CD1c-positive myeloid dendritic cell (primary cell): ENCODE measurements at regions not wholly inside any gene's neighbourhood (a gene's known extent, or its start where the extent isn't known, plus 50 kb on each side); places are given as distances from the start of the nearest gene placed in this dataset.

ENCODE experiments used
- DNase-seq: peaks from one replicate; pipeline ENCODE4 v3.0.0-alpha.2; 2016; ENCODE audit errors: extremely low spot score

- no peak for DNase-seq
Observed at GRCh38 chr5:73374520-73375190, 73.9 kb downstream of the FOXD1 start.

- no peak for DNase-seq
Observed at GRCh38 chr5:73373814-73374510, 74.6 kb downstream of the FOXD1 start.

- DNase-seq: no peak
Observed at GRCh38 chr5:73370640-73371583, 77.7 kb downstream of the FOXD1 start.

GRCh38 chr5:73370095-73370494 is 78.5 kb downstream of the FOXD1 start:
- no peak for DNase-seq

GRCh38 chr5:73369278-73369677 is 79.3 kb downstream of the FOXD1 start:
- DNase-seq: no peak

DNA sequence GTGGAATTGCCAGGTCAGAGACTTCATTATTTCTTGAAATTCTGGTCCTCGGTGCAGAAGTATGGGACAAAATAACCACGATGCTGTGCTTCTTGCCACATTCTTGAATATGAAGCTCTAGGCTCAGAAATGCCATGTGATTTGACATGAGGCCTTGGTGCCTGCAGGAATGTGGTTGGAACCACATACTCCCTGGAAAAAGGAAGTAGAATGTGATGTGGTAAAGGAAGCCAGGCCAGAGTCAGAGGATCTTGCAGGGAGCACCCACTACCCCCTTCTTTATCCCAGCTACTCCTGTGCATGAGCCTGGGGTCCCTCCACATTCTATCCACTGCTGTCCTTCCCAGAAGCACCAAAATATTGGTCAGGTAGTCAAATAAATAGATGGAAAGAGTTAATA is 80.9 kb downstream of the FOXD1 start:
- no peak for DNase-seq

DNA sequence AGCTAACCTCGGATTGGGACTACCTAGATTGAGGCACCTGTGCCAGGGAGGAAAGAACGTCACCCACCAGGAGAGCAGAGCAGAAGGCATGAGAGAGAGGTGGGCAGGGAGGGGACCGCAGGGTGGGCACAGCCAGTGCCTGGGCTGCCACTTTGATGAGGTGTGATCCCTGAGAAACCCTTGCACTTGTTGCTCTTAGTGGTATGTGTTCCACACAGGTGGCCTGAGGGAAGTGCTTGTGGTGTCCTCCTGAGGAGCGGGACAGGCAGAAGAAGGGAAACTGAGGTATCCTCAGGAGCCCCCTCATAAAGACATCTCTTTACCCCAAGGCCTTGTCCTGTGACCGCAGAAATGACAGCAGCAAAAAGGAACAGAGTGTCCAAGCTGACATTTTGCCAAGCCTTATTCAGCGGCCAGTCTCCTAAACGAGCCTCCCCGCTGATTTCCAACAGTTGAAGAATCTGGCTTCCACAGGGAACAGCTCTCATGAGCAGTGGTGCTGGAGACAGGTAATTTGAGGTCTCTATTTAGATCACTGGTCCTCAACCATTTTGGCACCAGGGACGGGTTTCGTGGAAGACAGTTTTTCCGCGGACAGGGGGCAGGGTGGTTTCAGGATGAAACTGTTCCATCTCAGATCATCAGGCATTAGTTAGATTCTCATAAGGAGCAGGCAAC is 82.4 kb downstream of the FOXD1 start:
- no peak for DNase-seq

DNA sequence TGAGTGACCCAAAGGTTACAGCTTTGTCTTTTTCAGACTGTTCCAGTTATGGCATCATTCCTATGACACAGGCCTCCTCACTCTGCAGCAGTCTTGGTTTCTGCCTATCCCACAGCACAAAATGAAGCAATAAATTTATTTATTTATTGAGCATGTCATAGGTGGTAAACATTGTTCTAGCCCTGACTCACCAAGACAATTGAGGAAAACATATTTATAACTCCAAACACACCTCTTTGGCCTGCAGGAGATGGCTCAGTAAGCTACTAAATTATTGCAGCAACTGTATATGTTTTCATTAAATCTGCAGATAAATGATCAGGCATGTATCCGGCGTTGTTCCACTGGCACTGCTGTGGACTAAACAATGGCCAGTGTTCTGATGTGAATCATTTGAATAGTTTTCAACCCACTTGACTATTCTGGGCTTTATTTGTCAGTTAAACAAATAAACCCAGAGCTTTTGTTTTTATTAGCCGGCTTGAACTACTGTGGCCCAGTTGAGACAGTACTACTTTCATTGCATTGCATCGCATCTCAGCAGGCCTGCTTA is 83.2 kb downstream of the FOXD1 start:
- DNase-seq: no peak

DNA sequence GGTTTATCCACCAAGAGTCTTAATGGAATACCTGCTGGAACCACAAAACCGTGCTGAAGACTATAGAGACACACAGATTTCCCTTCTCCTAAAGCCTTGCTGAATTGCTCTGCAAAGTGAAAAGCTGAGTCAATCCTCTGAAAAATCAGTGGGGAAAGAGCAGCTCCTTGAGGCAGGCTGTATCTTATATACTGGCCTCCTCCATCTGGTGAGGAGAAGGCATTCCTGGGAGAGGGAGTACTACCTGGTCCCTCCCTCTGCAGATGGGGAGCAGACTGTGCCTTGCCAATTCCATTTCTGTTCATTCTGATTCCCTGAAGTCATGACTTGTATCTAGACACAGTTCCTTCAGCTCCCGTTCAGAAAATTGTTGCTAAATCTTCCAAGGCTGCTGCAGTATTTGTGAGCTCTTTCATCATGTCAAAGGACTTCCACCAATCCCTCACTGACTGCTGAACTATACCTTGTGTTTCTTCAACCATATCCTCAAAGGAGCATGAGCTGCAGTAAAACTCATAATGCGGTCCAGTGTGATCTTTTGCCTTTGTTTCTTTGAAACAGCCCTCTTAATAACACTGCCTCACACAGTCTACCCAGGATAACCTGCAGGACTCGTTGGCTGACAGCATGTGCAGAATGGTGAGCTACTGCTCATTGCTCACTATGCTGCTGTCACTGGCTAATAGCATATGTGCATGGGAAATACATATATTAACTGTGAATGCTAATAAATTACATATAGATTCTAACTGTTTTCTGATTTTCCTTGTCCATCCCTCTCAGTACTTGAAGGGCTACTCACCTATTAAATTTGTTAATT is 84.5 kb downstream of the FOXD1 start:
- DNase-seq: no peak

DNA sequence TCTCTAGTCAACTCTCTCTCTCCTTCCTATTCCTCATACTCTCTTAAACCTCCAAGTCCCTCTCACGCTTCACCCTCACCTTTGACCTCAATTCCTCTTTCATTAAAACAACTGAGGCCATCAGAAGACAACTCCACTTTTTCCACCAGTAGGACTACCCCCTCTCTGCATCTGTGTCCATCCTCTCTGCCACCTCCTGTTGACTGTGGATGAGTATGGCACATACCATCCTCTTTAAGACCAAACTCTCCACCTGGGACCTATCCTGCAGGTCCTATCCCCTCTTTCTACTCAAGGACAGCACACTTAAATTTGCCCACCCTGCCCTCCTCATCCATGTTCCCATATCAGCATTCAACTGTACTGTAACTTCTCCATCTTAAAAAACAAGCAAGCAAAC is 89.2 kb downstream of the FOXD1 start:
- DNase-seq: no peak

GRCh38 chr5:73358366-73358765 is 90.2 kb downstream of the FOXD1 start:
- no peak for DNase-seq

DNA sequence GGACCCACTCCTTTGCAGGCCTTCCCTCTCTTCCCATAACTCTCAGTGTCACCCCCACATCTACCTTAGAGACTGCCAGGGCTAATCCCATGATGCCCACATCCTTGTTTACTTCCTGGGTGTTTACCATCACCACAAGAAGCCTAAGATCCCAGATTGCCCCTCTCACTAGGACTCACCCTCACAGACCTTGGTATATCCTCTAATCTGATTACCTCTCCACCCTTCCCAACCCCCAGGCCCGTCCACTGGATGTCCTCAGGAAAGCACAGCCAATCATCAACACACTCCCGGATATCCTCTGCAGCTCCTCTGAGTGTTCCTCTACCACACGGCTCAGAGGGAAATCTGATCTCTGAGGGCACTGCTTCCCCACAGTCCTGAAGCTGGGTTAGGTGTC is 91.0 kb downstream of the FOXD1 start:
- no peak for DNase-seq

DNA sequence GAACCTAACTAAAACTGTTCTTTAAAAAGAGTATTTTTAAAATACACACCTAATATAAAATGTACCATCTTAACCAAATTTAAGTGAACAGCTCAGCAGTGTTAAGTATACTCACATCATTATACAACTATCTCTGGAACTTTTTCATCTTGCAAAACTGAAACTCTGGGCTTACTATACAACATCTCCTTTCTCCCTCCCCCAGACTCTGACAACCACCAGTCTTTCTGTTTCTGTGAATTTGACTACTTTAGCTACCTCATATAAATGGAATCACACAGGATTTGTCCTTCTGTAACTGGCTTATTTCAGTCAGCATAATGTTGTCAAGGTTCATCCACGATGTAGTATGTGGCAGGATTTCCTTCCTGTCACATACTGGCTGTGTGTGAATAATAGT is 93.5 kb downstream of the FOXD1 start:
- DNase-seq: no peak

- no peak for DNase-seq
Observed at GRCh38 chr5:73354406-73354805, 94.2 kb downstream of the FOXD1 start.

- no peak for DNase-seq
Observed at GRCh38 chr5:73352649-73353230, 95.8 kb downstream of the FOXD1 start.

DNA sequence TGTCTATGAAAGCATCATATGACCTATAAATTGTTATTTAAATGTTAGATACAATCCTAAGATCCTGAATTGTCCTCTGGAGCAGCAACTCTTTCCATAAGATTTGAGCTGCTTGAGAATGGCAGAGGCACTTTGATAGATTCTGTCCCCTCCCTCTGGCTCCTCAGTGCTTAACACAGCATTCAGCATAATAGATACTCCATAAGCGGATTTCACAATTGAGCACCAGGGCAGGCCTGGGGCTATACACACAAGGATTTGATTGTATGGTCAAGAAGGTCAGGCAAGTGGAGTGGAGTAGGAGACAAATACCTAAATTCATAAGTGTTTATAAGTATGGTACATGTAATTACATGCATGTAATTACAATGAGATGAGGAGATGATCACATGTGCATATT is 96.3 kb downstream of the FOXD1 start:
- DNase-seq: no peak

DNA sequence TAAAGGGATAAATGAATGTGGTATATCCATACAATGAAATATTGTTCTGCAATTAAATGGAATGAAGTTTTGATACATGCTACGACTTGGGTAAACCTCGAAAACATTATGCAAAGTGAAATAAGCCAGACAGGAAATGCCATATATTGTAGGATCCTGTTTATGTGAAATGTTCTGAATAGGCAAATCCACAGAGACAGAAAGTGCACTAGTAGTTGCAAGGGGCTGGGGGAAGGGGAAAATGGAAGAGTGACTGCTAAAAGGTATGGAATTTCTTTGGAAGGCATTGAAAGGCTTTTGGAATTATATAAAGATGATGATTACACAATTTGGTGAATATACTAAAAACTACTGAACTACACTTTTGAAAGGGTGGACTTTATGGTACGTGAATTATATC is 97.0 kb downstream of the FOXD1 start:
- DNase-seq: no peak

GRCh38 chr5:73346878-73347408 is 101.6 kb downstream of the FOXD1 start:
- no peak for DNase-seq

DNA sequence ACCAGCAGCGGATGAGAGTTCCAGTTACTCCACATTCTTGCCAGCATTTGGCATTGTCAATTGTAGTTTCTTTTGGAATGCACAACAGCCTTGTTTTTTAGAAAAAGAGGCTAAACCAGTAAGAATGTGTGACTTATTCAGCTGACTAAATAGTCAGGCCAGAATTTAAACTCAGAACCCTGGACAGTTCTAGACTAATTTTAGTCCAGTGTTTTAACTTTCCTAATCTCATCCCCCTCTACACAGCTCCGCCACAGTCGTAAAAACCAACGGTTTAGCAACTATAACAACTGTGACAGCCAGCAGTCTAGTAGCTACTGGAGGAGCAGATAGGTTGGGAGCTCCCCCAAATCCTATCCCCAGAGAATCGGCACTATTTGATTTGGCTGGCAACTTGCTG is 103.7 kb downstream of the FOXD1 start:
- no peak for DNase-seq

DNA sequence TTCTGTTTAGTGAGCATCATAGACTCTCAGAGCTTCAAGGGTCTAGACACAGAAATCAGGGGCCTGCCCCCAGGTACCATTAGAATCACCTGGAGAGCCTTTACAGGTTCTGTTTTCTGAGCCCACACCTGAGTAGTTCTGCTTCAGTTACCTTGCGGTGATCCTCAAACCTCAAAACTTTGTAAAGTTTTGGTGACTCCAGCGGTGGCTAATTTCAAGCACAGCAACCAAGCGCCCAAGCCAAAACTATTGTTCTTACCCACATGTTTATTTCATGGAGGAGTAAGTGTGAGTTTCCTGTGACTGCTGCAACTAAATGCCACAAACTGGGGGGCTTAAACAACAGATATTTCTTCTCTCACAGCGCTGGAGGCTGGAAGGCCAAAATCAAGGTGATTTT is 108.9 kb downstream of the FOXD1 start:
- no peak for DNase-seq
